HEK293T (cell line): ENCODE measurements at regions not wholly inside any gene's neighbourhood (a gene's known extent, or its start where the extent isn't known, plus 50 kb on each side); places are given as distances from the start of the nearest gene placed in this dataset.

ENCODE experiments used
- CTCF ChIA-PET: fragments of 350-600 bp; formaldehyde crosslinking; extraction: SDS; loops from one replicate; lab custom pipeline; 2021; ENCODE audit warnings: antibody characterized with exemption, inconsistent platforms; lab: Yijun Ruan, JAX
- POLR2A ChIA-PET: fragments of 350-600 bp; formaldehyde crosslinking; extraction: SDS; loops from one replicate; lab custom pipeline; 2020; ENCODE audit warnings: antibody characterized with exemption, inconsistent platforms; lab: Yijun Ruan, JAX
- DNase-seq: peaks from one replicate; pipeline ENCODE4 v3.0.0; 2012; ENCODE audit warnings: mixed read lengths; ENCODE audit errors: extremely low spot score
- ARNT ChIP-seq: fragments of 450-650 bp; IDR thresholded peaks from 2 replicates; pipeline ENCODE4 v1.6.1; 2017; ENCODE audit warnings: mild to moderate bottlenecking
- BHLHE40 ChIP-seq: fragments of 450-650 bp; IDR thresholded peaks from 2 replicates; pipeline ENCODE4 v1.6.1; 2016; ENCODE audit warnings: mild to moderate bottlenecking, moderate library complexity, borderline replicate concordance
- CTBP1 ChIP-seq: fragments of 450-650 bp; IDR thresholded peaks from 2 replicates; pipeline ENCODE4 v1.6.1; 2016; ENCODE audit warnings: borderline replicate concordance
- ELF4 ChIP-seq: fragments of 450-650 bp; IDR thresholded peaks from 2 replicates; pipeline ENCODE4 v1.6.1; 2017; ENCODE audit warnings: antibody characterized with exemption
- FOXA1 ChIP-seq: fragments of 450-650 bp; IDR thresholded peaks from 2 replicates; pipeline ENCODE4 v1.6.1; 2016; ENCODE audit warnings: mild to moderate bottlenecking
- FOXK2 ChIP-seq: fragments of 450-650 bp; IDR thresholded peaks from 2 replicates; pipeline ENCODE4 v1.6.1; 2016; ENCODE audit warnings: mild to moderate bottlenecking
- FOXM1 ChIP-seq: fragments of 450-650 bp; IDR thresholded peaks from 2 replicates; pipeline ENCODE4 v1.6.1; 2017; ENCODE audit warnings: mild to moderate bottlenecking, borderline replicate concordance
- HDGF ChIP-seq: fragments of 450-650 bp; IDR thresholded peaks from 2 replicates; pipeline ENCODE4 v1.6.1; 2017; ENCODE audit warnings: antibody characterized with exemption, borderline replicate concordance
- L3MBTL2 ChIP-seq: fragments of 450-650 bp; conservative IDR thresholded peaks from 2 replicates; pipeline ENCODE4 v1.6.1; 2016; ENCODE audit warnings: mild to moderate bottlenecking
- LEF1 ChIP-seq: fragments of 450-650 bp; IDR thresholded peaks from 2 replicates; pipeline ENCODE4 v1.6.1; 2017; ENCODE audit warnings: mild to moderate bottlenecking, borderline replicate concordance
- NFRKB ChIP-seq: fragments of 450-650 bp; IDR thresholded peaks from 2 replicates; pipeline ENCODE4 v1.6.1; 2016; ENCODE audit warnings: mild to moderate bottlenecking, moderate library complexity
- PKNOX1 ChIP-seq: fragments of 450-650 bp; IDR thresholded peaks from 2 replicates; pipeline ENCODE4 v1.6.1; 2016
- SP1 ChIP-seq: fragments of 450-650 bp; IDR thresholded peaks from 2 replicates; pipeline ENCODE4 v1.6.1; 2017
- SUZ12 ChIP-seq: fragments of 450-650 bp; IDR thresholded peaks from 2 replicates; pipeline ENCODE4 v1.6.1; 2016; ENCODE audit warnings: mild to moderate bottlenecking
- TARDBP ChIP-seq: fragments of 450-650 bp; IDR thresholded peaks from 2 replicates; pipeline ENCODE4 v1.6.1; 2016
- ZNF384 ChIP-seq: fragments of 450-650 bp; IDR thresholded peaks from 2 replicates; pipeline ENCODE4 v1.6.1; 2016

- DNase-seq: no peak
- CTCF ChIA-PET: interaction anchor here (0.7 to 1.0 kb wide), 2 partner anchors 8 to 281 kb away, joined by 3 to 4 read pairs; no protein-coding TSS in a partner anchor
- TF ChIP-seq BHLHE40 (no peak), LEF1 (no peak)
- POLR2A ChIA-PET: no interaction called here
Observed at GRCh38 chr2:67522148-67522547, 125.0 kb downstream of the ETAA1 start.

GRCh38 chr2:67524213-67524612, 127.1 kb downstream of the ETAA1 start:
- DNase-seq: no peak
- TF ChIP-seq ZNF384: no peak
- no peak for TF ChIP-seq NFRKB
- TF ChIP-seq BHLHE40: no peak
- no peak for TF ChIP-seq SP1
- TF ChIP-seq PKNOX1: no peak
- CTCF ChIA-PET: no interaction called here
- POLR2A ChIA-PET: no interaction called here

- ChIA-PET CTCF (no interaction called here), POLR2A (no interaction called here)
- TF ChIP-seq ZNF384 (no peak), ARNT (no peak), L3MBTL2 (no peak), SP1 (no peak), BHLHE40 (no peak)
- no peak for DNase-seq
Observed at GRCh38 chr2:67524777-67525176, 127.6 kb downstream of the ETAA1 start.

- TF ChIP-seq FOXM1 (no peak), SP1 (no peak), HDGF (no peak), ZNF384 (no peak), CTBP1 (no peak), FOXA1 (no peak), L3MBTL2 (no peak), SUZ12 (no peak), NFRKB (no peak), BHLHE40 (no peak), ELF4 (no peak), ARNT (no peak), TARDBP (no peak), LEF1 (no peak), FOXK2 (no peak), PKNOX1 (no peak)
- ChIA-PET CTCF (no interaction called here), POLR2A (no interaction called here)
- no peak for DNase-seq
Observed at GRCh38 chr2:67526283-67526682, 129.2 kb downstream of the ETAA1 start.

- ChIA-PET POLR2A (no interaction called here), CTCF (interaction anchor here (0.6 kb wide), 1 partner anchor 9 kb away, joined by 4 read pairs; no protein-coding TSS in a partner anchor)
- TF ChIP-seq ELF4: no peak
- DNase-seq: no peak
Observed at GRCh38 chr2:67528320-67528719, 131.2 kb downstream of the ETAA1 start.

- TF ChIP-seq HDGF: no peak
- TF ChIP-seq L3MBTL2: no peak
- TF ChIP-seq NFRKB: no peak
- no peak for TF ChIP-seq LEF1
- TF ChIP-seq ELF4: no peak
- TF ChIP-seq BHLHE40: no peak
- no peak for TF ChIP-seq TARDBP
- TF ChIP-seq FOXK2: no peak
- no peak for TF ChIP-seq ZNF384
- CTCF ChIA-PET: no interaction called here
- no peak for DNase-seq
- POLR2A ChIA-PET: no interaction called here
Observed at GRCh38 chr2:67532387-67532786, 135.3 kb downstream of the ETAA1 start.

- TF ChIP-seq NFRKB (no peak), HDGF (no peak), BHLHE40 (no peak), FOXK2 (no peak), L3MBTL2 (no peak), ARNT (no peak), FOXA1 (no peak)
- ChIA-PET CTCF (no interaction called here), POLR2A (no interaction called here)
- DNase-seq: no peak
Observed at GRCh38 chr2:67534745-67535144, 137.6 kb downstream of the ETAA1 start.

- TF ChIP-seq FOXA1 (no peak), SP1 (no peak), L3MBTL2 (no peak), SUZ12 (no peak), CTBP1 (no peak), ZNF384 (no peak), ARNT (no peak), FOXK2 (no peak), TARDBP (no peak), FOXM1 (no peak), LEF1 (no peak), BHLHE40 (no peak), HDGF (no peak), ELF4 (no peak), PKNOX1 (no peak), NFRKB (no peak)
- ChIA-PET POLR2A (no interaction called here), CTCF (no interaction called here)
- DNase-seq: no peak
Observed at GRCh38 chr2:67540962-67541361, 143.8 kb downstream of the ETAA1 start.
